ENCODE measurements at regions not wholly inside any gene's neighbourhood (a gene's known extent, or its start where the extent isn't known, plus 50 kb on each side); places are given as distances from the start of the nearest gene placed in this dataset.
"Not testable (repeated sequence)": the region's sequence is repeated elsewhere in the genome, so short reads cannot be mapped to it uniquely, and the experiment has no call there.

DNA sequence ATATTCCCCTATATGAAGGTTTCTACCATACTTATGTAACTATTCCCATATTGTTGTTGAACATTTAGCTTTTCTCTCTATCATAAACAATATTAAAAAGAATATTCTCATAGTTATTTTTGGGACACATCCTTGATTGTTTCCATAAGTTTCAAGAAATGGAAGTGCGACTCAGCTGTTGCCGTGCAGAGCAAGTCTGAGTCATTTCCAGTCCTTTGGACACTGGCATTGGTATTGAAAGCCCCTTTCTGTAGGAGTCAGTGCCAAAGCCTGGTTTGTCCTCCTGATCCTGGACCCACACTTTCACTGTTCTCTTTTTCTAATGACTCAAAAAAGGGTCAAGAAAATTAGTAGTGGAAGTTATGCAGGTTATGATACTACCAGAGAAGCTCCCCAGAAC is 108.3 kb upstream of the DIAPH2 start:
- no peak for TF ChIP-seq ZFX (IDR thresholded peaks at IDR 0.05; ENCODE audit: borderline replicate concordance)
- TF ChIP-seq CTCF (IDR thresholded peaks at IDR 0.05), result no peak
- H3K27ac ChIP-seq, result no peak overlapping the region

DNA sequence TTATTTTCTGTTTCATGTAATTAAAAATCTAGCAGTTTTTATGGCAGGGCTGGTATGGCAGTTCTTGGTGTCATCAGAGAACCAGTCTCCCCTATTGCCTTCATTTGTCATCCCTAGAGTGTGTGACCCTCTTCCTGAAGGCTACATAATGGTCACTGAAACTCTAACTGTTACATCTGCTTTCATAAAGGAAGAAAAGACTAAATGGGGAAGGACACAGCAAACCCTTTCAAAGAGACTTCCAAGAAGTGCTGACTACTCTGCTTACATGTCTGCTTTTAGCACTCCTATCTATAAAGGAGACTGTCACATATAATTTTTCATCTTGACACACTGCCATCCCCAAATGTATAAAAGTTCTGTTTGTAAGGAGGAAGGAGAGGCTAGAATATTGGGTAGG is 105.9 kb upstream of the DIAPH2 start:
- TF ChIP-seq ZFX (IDR thresholded peaks at IDR 0.05; ENCODE audit: borderline replicate concordance), result no peak
- no peak for TF ChIP-seq CTCF (IDR thresholded peaks at IDR 0.05)
- H3K27ac ChIP-seq, result no peak overlapping the region

DNA sequence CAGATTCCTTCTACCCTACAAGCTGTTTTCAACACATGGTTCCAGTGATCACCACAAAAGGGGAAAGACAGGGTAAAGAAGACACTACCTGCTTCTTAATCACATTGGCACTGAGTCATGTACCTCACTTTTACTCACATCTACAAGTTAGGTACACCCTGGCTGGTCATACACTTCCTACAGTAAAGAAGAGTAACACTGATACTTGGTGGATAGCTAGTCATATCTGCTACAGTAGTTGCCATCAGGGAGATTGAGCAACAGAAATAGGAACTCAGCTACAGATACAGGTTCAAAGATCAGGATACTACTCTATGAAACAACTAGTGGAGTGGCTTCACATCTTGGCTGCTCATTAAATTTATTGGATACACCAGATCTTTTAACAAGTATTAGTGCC is 105.4 kb upstream of the DIAPH2 start:
- no peak overlapping the region for H3K27ac ChIP-seq
- TF ChIP-seq CTCF (IDR thresholded peaks at IDR 0.05) (no peak), ZFX (IDR thresholded peaks at IDR 0.05; ENCODE audit: borderline replicate concordance) (no peak)

DNA sequence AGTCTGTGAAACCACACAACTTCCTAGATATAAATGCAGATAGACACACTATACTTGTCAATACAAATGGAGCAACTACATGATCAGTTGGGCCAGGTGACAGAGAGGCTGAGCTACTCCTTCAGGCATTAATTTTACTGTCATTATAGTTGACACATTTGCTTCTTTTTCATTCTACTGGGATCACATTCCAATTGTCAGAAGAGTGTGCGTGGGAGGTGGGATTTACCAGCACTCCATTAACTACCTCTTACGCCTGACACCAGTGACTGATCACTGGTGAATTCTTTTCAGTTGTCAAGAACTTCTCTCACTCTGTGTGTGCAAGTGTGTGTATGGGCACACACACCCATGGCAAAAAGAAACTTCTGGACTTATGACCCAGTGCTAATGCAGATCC is 94.2 kb upstream of the DIAPH2 start:
- no peak overlapping the region for H3K27ac ChIP-seq
- TF ChIP-seq CTCF (IDR thresholded peaks at IDR 0.05), result no peak
- TF ChIP-seq ZFX (IDR thresholded peaks at IDR 0.05; ENCODE audit: borderline replicate concordance), result no peak

- TF ChIP-seq CTCF (IDR thresholded peaks at IDR 0.05) (no peak), ZFX (IDR thresholded peaks at IDR 0.05; ENCODE audit: borderline replicate concordance) (no peak)
Measured at GRCh38 chrX:96591421-96591820, 93.2 kb upstream of the DIAPH2 start.

DNA sequence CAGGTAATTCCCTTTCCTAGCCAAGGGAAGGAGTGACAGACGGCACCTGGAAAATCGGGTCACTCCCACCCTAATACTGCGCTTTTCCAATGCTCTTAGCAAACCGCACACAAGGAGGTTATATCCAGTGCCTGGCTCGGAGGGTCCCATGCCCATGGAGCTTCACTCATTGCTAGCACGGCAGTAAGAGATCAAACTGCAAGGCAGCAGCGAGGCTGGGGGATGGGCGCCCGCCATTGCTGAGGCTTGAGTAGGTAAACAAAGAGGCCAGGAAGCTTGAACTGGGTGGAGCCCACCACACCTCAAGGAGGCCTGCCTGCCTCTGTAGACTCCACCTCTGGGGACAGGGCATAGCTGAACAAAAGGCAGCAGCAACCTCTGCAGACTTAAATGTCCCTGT is 86.8 kb upstream of the DIAPH2 start:
- H3K27ac ChIP-seq, result not testable (repeated sequence)

More at GRCh38 chrX:96591421-96591820, 93.2 kb upstream of the DIAPH2 start:
- no peak overlapping the region for H3K27ac ChIP-seq

GRCh38 chrX:96611619-96612362 is 72.9 kb upstream of the DIAPH2 start:
- no peak for TF ChIP-seq ZFX (IDR thresholded peaks at IDR 0.05; ENCODE audit: borderline replicate concordance)
- no peak for TF ChIP-seq CTCF (IDR thresholded peaks at IDR 0.05)
- H3K27ac ChIP-seq, result no peak overlapping the region

GRCh38 chrX:96615448-96615847 is 69.2 kb upstream of the DIAPH2 start:
- TF ChIP-seq CTCF (IDR thresholded peaks at IDR 0.05) (no peak), ZFX (IDR thresholded peaks at IDR 0.05; ENCODE audit: borderline replicate concordance) (no peak)
- H3K27ac ChIP-seq, result no peak overlapping the region

Measured in 22Rv1 (cell line).